ENCODE measurements at regions not wholly inside any gene's neighbourhood (a gene's known extent, or its start where the extent isn't known, plus 50 kb on each side); places are given as distances from the start of the nearest gene placed in this dataset.
"Not testable (repeated sequence)": the region's sequence is repeated elsewhere in the genome, so short reads cannot be mapped to it uniquely, and the experiment has no call there.

- Histone ChIP-seq H3K9me2 (ENCODE audit: insufficient read depth) (peaks cover 4% of the 10 kb centered on the region; the same call in 1 of the 2 replicates), H3F3A (replicated peaks; ENCODE audit: low read depth) (no peaks in the 10 kb centered on the region), H3K79me2 (replicated peaks; ENCODE audit: insufficient read depth) (no peaks in the 10 kb centered on the region), H3K4me2 (peak overlapping the region; percentile 33), H3K4me3 (no peak overlapping the region), H3K27me3 (ENCODE audit: insufficient read depth) (no peaks in the 10 kb centered on the region), H2AFZ (no peak overlapping the region), H3K4me1 (ENCODE audit: insufficient read depth) (peaks cover 21% of the 10 kb centered on the region; the same call in 1 of the 2 replicates), H4K20me1 (replicated peaks; ENCODE audit: insufficient read depth) (no peaks in the 10 kb centered on the region), H3K36me3 (ENCODE audit: insufficient read depth) (no peaks in the 10 kb centered on the region), H3K27ac (ENCODE audit: low read depth) (no peak overlapping the region; the same call in 1 of the 2 replicates)
- Mint-ChIP-seq H3K27me3 (ENCODE audit: insufficient read depth, low read depth, poor library complexity) (no peaks in the 10 kb centered on the region), H3K27ac (no peak overlapping the region), H3K9me3 (no peaks in the 10 kb centered on the region; the same call in 1 of the 3 replicates), H3K36me3 (ENCODE audit: low read depth) (no peaks in the 10 kb centered on the region; the same call in 2 of the 3 replicates), H3K4me3 (no peak overlapping the region), H3K4me1 (peaks cover 12% of the 10 kb centered on the region)
- ATAC-seq, result no peak
- no peak for TF ChIP-seq STAT1 (IDR thresholded peaks at IDR 0.05; ENCODE audit: unreplicated experiment)
- TF ChIP-seq, protein P1, sequence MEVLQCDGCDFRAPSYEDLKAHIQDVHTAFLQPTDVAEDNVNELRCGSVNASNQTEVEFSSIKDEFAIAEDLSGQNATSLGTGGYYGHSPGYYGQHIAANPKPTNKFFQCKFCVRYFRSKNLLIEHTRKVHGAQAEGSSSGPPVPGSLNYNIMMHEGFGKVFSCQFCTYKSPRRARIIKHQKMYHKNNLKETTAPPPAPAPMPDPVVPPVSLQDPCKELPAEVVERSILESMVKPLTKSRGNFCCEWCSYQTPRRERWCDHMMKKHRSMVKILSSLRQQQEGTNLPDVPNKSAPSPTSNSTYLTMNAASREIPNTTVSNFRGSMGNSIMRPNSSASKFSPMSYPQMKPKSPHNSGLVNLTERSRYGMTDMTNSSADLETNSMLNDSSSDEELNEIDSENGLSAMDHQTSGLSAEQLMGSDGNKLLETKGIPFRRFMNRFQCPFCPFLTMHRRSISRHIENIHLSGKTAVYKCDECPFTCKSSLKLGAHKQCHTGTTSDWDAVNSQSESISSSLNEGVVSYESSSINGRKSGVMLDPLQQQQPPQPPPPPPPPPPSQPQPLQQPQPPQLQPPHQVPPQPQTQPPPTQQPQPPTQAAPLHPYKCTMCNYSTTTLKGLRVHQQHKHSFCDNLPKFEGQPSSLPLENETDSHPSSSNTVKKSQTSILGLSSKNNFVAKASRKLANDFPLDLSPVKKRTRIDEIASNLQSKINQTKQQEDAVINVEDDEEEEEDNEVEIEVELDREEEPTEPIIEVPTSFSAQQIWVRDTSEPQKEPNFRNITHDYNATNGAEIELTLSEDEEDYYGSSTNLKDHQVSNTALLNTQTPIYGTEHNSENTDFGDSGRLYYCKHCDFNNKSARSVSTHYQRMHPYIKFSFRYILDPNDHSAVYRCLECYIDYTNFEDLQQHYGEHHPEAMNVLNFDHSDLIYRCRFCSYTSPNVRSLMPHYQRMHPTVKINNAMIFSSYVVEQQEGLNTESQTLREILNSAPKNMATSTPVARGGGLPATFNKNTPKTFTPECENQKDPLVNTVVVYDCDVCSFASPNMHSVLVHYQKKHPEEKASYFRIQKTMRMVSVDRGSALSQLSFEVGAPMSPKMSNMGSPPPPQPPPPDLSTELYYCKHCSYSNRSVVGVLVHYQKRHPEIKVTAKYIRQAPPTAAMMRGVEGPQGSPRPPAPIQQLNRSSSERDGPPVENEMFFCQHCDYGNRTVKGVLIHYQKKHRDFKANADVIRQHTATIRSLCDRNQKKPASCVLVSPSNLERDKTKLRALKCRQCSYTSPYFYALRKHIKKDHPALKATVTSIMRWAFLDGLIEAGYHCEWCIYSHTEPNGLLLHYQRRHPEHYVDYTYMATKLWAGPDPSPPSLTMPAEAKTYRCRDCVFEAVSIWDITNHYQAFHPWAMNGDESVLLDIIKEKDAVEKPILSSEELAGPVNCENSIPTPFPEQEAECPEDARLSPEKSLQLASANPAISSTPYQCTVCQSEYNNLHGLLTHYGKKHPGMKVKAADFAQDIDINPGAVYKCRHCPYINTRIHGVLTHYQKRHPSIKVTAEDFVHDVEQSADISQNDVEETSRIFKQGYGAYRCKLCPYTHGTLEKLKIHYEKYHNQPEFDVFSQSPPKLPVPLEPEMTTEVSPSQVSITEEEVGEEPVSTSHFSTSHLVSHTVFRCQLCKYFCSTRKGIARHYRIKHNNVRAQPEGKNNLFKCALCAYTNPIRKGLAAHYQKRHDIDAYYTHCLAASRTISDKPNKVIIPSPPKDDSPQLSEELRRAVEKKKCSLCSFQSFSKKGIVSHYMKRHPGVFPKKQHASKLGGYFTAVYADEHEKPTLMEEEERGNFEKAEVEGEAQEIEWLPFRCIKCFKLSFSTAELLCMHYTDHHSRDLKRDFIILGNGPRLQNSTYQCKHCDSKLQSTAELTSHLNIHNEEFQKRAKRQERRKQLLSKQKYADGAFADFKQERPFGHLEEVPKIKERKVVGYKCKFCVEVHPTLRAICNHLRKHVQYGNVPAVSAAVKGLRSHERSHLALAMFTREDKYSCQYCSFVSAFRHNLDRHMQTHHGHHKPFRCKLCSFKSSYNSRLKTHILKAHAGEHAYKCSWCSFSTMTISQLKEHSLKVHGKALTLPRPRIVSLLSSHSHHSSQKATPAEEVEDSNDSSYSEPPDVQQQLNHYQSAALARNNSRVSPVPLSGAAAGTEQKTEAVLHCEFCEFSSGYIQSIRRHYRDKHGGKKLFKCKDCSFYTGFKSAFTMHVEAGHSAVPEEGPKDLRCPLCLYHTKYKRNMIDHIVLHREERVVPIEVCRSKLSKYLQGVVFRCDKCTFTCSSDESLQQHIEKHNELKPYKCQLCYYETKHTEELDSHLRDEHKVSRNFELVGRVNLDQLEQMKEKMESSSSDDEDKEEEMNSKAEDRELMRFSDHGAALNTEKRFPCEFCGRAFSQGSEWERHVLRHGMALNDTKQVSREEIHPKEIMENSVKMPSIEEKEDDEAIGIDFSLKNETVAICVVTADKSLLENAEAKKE (CRISPR knock-in tag; IDR thresholded peaks at IDR 0.05), result no peak
- DNase-seq (ENCODE audit: low spot score), result no peak
Measured at GRCh38 chr3:145492456-145492855, 668.5 kb downstream of the PLOD2 start.

DNA sequence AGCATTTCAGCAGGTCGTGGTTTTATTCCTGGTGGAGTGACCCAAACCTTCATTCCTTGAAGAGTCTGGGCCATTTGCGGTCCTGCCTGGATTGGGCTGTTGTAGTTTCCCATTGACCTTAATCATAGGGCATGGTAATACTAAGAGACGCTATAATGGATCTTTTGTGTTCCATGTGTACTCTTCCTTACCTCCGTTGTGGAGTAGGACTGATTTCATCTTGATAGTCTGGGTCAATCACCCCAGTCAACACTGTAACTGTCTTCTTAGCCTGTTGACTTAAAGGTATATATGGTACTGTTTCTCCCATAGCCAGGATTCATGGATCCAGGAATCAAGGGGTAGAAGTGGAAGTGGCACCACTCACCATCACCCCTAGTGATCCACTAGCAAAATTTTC, 643.6 kb downstream of the PLOD2 start:
- H3K4me3 Mint-ChIP-seq; DNase-seq (ENCODE audit: low spot score); H3K4me1 Mint-ChIP-seq; H3K27ac ChIP-seq (ENCODE audit: low read depth); H3K79me2 ChIP-seq (replicated peaks; ENCODE audit: insufficient read depth); H3K4me3 ChIP-seq; H3F3A ChIP-seq (replicated peaks; ENCODE audit: low read depth); H3K4me1 ChIP-seq (ENCODE audit: insufficient read depth); H3K4me2 ChIP-seq; H3K27me3 Mint-ChIP-seq (ENCODE audit: insufficient read depth, low read depth, poor library complexity); H4K20me1 ChIP-seq (replicated peaks; ENCODE audit: insufficient read depth); H3K36me3 ChIP-seq (ENCODE audit: insufficient read depth); H3K9me3 Mint-ChIP-seq; ATAC-seq; H3K27ac Mint-ChIP-seq; H2AFZ ChIP-seq; H3K27me3 ChIP-seq (ENCODE audit: insufficient read depth); H3K36me3 Mint-ChIP-seq (ENCODE audit: low read depth): not testable (repeated sequence)
- peaks cover 13% of the 10 kb centered on the region for H3K9me2 ChIP-seq (ENCODE audit: insufficient read depth)
